GM18951 (cell line): ENCODE measurements at regions not wholly inside any gene's neighbourhood (a gene's known extent, or its start where the extent isn't known, plus 50 kb on each side); places are given as distances from the start of the nearest gene placed in this dataset.

ENCODE experiments used
- POLR2A ChIP-seq: IDR thresholded peaks from 4 replicates; pipeline ENCODE4 v1.6.1; 2011; ENCODE audit warnings: mild to moderate bottlenecking; ENCODE audit not compliant: insufficient read length, insufficient read depth; ENCODE audit errors: extremely low read depth
- in situ Hi-C: fragments of 300-500 bp; cut with MboI; formaldehyde crosslinking; loops from one replicate; pipeline ENCODE4 v1.12.0; 2022; ENCODE audit warnings: low sequenced_read_pairs, mixed read lengths, inconsistent platforms; ENCODE audit not compliant: unreplicated experiment

GRCh38 chr4:27721193-27721592 lies 860.6 kb downstream of the STIM2 start:
- no peak for TF ChIP-seq POLR2A
- in situ Hi-C loops: no loop called here

- TF ChIP-seq POLR2A: no peak
- in situ Hi-C loops: no loop called here
These were observed 868.3 kb downstream of the STIM2 start for GRCh38 chr4:27728892-27729291.

- no peak for TF ChIP-seq POLR2A
These were observed 882.2 kb downstream of the STIM2 start for GRCh38 chr4:27742816-27743215.

GRCh38 chr4:27759611-27760575 lies 899.3 kb downstream of the STIM2 start:
- in situ Hi-C loops: no loop called here
- no peak for TF ChIP-seq POLR2A

More at GRCh38 chr4:27742816-27743215, 882.2 kb downstream of the STIM2 start:
- in situ Hi-C loops: no loop called here

- in situ Hi-C loops: no loop called here
- no peak for TF ChIP-seq POLR2A
These were observed 903.3 kb downstream of the STIM2 start for GRCh38 chr4:27763830-27764525.

- no peak for TF ChIP-seq POLR2A
- in situ Hi-C loops: no loop called here
These were observed 903.8 kb downstream of the STIM2 start for GRCh38 chr4:27764526-27764837.

- in situ Hi-C loops: no loop called here
- no peak for TF ChIP-seq POLR2A
These were observed 910.3 kb downstream of the STIM2 start for GRCh38 chr4:27770895-27771294.

- TF ChIP-seq POLR2A: no peak
- in situ Hi-C loops: no loop called here
These were observed 914.5 kb downstream of the STIM2 start for GRCh38 chr4:27775156-27775555.

GRCh38 chr4:27779827-27780226 lies 919.2 kb downstream of the STIM2 start:
- TF ChIP-seq POLR2A: no peak
- in situ Hi-C loops: no loop called here

GRCh38 chr4:27787195-27787594 lies 926.6 kb downstream of the STIM2 start:
- TF ChIP-seq POLR2A: no peak
- in situ Hi-C loops: no loop called here

- TF ChIP-seq POLR2A: no peak
- in situ Hi-C loops: no loop called here
These were observed 929.1 kb downstream of the STIM2 start for GRCh38 chr4:27789773-27790172.

- no peak for TF ChIP-seq POLR2A
- in situ Hi-C loops: no loop called here
These were observed 930.3 kb downstream of the STIM2 start for GRCh38 chr4:27790911-27791310.

GRCh38 chr4:27791640-27792039 lies 931.0 kb downstream of the STIM2 start:
- in situ Hi-C loops: no loop called here
- TF ChIP-seq POLR2A: no peak

GRCh38 chr4:27807207-27807606 lies 946.6 kb downstream of the STIM2 start:
- no peak for TF ChIP-seq POLR2A
- in situ Hi-C loops: no loop called here
